Omental fat pad (tissue), 3 donors: ENCODE measurements at regions not wholly inside any gene's neighbourhood (a gene's known extent, or its start where the extent isn't known, plus 50 kb on each side); places are given as distances from the start of the nearest gene placed in this dataset.
"Not testable (repeated sequence)": the region's sequence is repeated elsewhere in the genome, so short reads cannot be mapped to it uniquely, and the experiment has no call there.

ENCODE experiments used
- ATAC-seq: fragments of 150-250 bp; one replicate; pipeline ENCODE4 v1.9.1; 2016; ENCODE audit warnings: mild to moderate bottlenecking, moderate library complexity; ENCODE audit not compliant: low FRiP score
- DNase-seq: peaks from one replicate; pipeline ENCODE4 v3.0.0-alpha.2; 2019; ENCODE audit warnings: low spot score
- TF ChIP-seq, protein P1 (sequence below), 3 donors: fragments of 450-650 bp; IDR thresholded peaks; one replicate each; pipeline ENCODE4 v1.5.1; 2016 to 2017; ENCODE audit warnings: antibody characterized with exemption in 3 of 3, mild to moderate bottlenecking in 3 of 3, moderate library complexity in 2 of 3

DNA sequence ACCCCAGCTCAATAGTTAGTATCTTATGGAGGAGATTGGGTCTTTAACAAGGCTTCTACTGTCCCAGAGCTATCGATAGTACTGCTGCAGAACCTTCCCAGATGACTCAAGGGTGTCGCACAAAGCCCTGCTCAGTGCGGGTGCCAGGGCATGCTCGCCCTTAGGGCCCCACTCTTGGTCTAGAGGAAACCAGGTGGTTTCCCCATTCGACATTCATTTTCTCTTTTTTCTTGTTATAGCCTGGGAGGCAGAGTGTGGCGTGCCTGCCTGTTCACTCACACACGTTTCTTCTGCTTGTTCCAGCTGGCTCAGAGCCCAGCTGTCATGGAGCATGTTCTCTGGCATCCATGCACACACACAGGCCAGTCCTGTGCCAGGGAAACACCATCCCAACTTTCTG is 144.5 kb downstream of the SMIM20 start:
- DNase-seq, result no peak
- TF ChIP-seq, protein P1, sequence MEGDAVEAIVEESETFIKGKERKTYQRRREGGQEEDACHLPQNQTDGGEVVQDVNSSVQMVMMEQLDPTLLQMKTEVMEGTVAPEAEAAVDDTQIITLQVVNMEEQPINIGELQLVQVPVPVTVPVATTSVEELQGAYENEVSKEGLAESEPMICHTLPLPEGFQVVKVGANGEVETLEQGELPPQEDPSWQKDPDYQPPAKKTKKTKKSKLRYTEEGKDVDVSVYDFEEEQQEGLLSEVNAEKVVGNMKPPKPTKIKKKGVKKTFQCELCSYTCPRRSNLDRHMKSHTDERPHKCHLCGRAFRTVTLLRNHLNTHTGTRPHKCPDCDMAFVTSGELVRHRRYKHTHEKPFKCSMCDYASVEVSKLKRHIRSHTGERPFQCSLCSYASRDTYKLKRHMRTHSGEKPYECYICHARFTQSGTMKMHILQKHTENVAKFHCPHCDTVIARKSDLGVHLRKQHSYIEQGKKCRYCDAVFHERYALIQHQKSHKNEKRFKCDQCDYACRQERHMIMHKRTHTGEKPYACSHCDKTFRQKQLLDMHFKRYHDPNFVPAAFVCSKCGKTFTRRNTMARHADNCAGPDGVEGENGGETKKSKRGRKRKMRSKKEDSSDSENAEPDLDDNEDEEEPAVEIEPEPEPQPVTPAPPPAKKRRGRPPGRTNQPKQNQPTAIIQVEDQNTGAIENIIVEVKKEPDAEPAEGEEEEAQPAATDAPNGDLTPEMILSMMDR (IDR thresholded peaks at IDR 0.05), result no peak
- peak; percentile 53 for ATAC-seq

DNA sequence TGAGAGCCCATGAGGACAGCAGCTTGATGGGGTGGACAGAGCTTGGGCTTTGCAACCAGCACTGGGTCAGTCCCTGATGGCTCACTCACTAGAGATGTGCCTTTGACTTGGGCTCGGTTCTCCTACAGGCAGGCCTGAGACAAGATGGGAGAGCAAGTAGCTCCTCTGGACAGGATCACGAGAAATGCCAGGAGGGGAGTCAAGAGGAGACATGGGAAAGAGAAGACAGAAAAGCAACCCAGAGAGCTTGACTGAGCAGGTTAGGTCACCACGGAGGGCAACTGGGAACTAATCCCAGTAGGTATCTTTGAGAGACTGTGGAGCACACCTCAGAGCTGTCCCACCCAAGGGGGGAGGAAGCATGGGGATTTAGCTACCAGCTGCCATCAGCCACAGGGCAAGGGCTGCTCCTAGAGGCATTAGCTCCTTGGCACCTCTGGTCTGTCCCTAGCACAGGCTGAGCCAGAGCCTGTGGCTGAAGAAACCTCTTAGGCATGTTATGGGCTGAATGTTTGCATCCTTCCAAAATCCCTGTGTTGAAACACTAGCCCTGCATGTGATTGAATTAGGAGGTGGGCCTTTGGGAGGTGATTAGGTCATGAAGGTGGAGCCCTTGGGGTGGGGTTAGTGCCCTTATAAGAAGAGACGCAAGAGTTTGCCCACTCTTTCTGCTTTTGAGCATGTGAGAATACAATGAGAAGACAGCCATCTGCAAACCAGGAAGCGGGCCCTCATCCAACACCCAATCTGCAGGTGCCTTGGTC is 145.6 kb downstream of the SMIM20 start:
- no peak for DNase-seq
- ATAC-seq, result no peak
- TF ChIP-seq, protein P1 (IDR thresholded peaks at IDR 0.05), result no peak

DNA sequence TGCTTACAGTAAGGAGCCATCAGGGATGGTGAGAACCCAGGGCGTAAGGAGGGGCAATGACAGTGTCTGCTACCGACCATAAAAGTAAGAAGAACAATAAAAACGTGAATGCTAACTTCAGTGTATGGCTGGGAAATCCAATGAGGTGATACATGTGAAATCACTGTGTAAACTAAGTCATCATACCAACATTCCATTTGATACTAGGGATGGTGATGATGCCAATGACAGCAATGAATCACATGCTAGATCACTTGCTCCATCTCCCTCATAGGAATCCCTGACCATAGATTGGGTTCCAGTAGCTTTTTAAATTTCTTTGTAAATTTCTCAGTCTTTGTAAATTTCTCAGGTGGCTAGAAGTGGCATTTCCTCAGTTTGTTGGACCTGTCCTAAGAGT is 146.3 kb downstream of the SMIM20 start:
- no peak for DNase-seq
- TF ChIP-seq, protein P1 (IDR thresholded peaks at IDR 0.05), result no peak
- ATAC-seq, result no peak

DNA sequence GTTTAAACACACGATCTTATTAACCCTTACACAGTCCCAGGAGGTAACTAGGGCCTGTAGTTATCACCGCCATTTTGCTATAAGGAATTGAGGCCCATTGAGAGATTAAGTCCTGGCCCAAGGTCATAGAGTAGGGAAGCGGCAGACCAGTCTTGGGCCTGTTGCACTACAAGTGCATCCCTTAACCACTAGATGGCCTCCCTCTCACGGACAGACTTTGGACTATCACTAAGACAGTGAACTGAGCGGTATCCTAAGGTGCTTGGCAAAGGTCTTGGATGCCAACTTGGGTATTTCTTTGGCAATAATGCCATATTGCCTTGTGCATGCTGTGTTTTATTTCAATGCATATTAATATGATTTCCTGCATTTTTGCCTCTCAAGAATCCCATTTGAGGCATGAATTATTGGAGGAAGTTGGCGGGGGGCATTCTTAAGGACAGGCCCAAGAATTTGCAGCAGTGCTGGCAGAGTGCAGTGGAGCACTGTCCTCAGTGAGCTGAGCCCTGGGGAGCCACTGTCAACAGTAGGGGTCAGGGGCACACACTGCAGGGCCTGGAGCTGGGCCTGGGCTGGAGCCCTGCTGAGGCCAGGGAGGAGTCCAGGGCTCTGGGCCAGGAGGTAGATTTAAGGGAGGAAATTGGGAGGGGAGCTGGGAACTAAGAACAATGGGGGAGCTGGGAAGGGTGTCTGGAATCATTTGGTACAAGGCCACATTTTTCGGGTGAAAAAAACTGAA is 147.4 kb downstream of the SMIM20 start:
- TF ChIP-seq, protein P1 (IDR thresholded peaks at IDR 0.05), result no peak
- ATAC-seq, result no peak
- DNase-seq, result no peak

DNA sequence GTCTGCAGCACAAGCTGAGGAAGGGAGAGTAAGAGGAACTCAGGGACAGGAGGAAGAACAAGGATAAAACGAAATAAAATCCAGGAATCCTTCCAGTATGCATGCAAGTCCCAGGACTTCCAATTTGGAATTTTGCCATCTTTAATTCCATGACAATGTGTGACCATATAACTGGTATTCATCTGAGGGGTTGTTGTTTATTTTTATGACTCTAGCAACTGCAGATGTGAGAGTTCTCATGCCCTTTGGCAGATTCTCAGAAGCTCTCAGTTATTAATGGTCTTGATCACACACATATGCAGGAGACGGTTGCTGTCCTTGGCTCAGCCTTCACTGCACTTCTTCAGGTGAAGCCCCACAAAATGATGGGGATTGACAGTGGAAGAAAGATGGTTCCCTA is 148.2 kb downstream of the SMIM20 start:
- ATAC-seq, result no peak

DNA sequence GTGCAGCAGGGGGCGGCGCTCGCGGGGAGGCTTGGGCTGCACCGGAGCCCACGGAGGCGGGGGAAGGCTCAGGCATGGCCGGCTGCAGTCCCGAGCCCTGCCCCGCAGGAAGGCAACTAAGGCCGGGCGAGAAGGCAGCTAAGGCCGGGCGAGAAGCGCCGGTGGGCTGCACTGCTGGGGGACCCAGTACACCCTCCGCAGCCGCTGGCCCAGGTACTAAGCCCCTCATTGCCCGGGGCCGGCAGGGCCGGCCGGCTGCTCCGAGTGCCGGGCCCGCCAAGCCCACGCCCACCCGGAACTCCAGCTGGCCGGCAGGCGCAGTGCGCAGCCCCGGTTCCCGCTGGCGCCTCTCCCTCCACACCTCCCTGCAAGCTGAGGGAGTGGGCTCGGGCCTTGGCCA is 150.0 kb downstream of the SMIM20 start:
- ATAC-seq, result not testable (repeated sequence)

More for the DNA sequence above, 148.2 kb downstream of the SMIM20 start:
- DNase-seq, result no peak
- TF ChIP-seq, protein P1 (IDR thresholded peaks at IDR 0.05), result no peak

DNA sequence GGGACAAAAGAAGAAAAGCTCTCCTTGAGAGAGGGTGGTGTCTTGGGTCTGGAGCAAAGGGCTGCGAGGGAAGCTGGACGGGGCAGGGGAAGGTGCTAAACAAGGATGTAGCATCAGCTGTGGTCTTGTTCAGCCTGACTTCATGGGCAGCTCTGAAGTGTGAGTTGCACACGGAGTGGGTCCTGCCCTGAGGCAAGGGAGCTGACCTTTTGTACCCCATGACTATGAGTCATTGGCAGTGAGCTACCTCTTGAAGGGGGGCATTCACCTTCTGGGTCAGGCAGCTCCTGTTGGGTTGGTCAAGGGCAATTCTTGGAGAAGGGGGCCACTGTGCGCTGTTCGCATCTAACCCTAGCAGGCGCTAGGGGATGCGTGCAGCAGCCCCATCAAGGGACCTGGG is 151.8 kb downstream of the SMIM20 start:
- DNase-seq, result no peak
- no peak for ATAC-seq
- TF ChIP-seq, protein P1 (IDR thresholded peaks at IDR 0.05), result no peak

More for the DNA sequence above, 150.0 kb downstream of the SMIM20 start:
- not testable (repeated sequence) for DNase-seq
